ENCODE measurements at regions not wholly inside any gene's neighbourhood (a gene's known extent, or its start where the extent isn't known, plus 50 kb on each side); places are given as distances from the start of the nearest gene placed in this dataset.
A peak's percentile ranks its signal among the peaks of the same experiment; 100 is the strongest.

- Histone ChIP-seq H3K79me2 (ENCODE audit: control insufficient read depth, insufficient read depth, low read length) (no peaks in the 10 kb centered on the region), H3K9ac (replicated peaks; ENCODE audit: extremely low read depth, insufficient read depth, low read length) (no peak overlapping the region), H4K20me1 (replicated peaks; ENCODE audit: control insufficient read depth, extremely low read depth, insufficient read depth, low read length) (no peaks in the 10 kb centered on the region), H3K36me3 (ENCODE audit: control insufficient read depth in 2 of 2, extremely low read depth in 1 of 2, insufficient read depth in 2 of 2, low read length in 2 of 2) (no peaks in the 10 kb centered on the region), H3K9me3 (replicated peaks; ENCODE audit: control insufficient read depth, insufficient read depth, low read length) (no peaks in the 10 kb centered on the region), H2AFZ (ENCODE audit: low read depth, low read length) (no peak overlapping the region), H3K4me1 (ENCODE audit: control insufficient read depth, extremely low read depth, insufficient read depth, low read length) (peaks cover 6% of the 10 kb centered on the region), H3K9me1 (replicated peaks; ENCODE audit: control insufficient read depth, extremely low read depth, insufficient read depth, low read length) (no peaks in the 10 kb centered on the region), H3K4me3 (replicated peaks in 1 of 3; ENCODE audit: insufficient read depth in 1 of 3, low read depth in 1 of 3, low read length in 3 of 3) (no peak overlapping the region), H3K4me2 (ENCODE audit: insufficient read depth, low read length) (peak overlapping the region; percentile 42), H3K27me3 (ENCODE audit: control insufficient read depth in 2 of 2, insufficient read depth in 2 of 2, low read length in 2 of 2) (no peaks in the 10 kb centered on the region), H3K27ac (ENCODE audit: insufficient read depth, low read depth, low read length) (no peak overlapping the region)
- POLR2A ChIA-PET: no interaction called here
- FAIRE-seq (no peak), DNase-seq (ENCODE audit: low read depth, low spot score) (peak; percentile 36)
- no peak for TF ChIP-seq POLR2AphosphoS5 (IDR thresholded peaks at IDR 0.05; ENCODE audit: insufficient read depth, low read depth, low read length)
- TF ChIP-seq MYC (IDR thresholded peaks at IDR 0.05; ENCODE audit: low read depth, low read length): no peak
- TF ChIP-seq POLR2A (IDR thresholded peaks at IDR 0.05; ENCODE audit: low read depth, low read length): no peak
- TF ChIP-seq JUN (IDR thresholded peaks at IDR 0.05; ENCODE audit: borderline replicate concordance, insufficient read depth, insufficient read length, low read depth): no peak
- dilution Hi-C loops (cut with MboI; ENCODE audit: extremely low pct_ligation_motif_present, low sequenced_read_pairs) (no loop called here), intact Hi-C loops (cut with micrococcal nuclease) (no loop called here)
- BruUV-seq (replicated peaks): no TSS peak
- CTCF ChIA-PET: interaction anchor here (1.1 to 2.4 kb wide), 2 partner anchors 12 to 15 kb away, joined by 3 to 8 read pairs; no protein-coding TSS in a partner anchor
Measured at GRCh38 chr5:93967923-93968322, 226.5 kb upstream of the POU5F2 start.

GRCh38 chr5:93964421-93964820, 223.0 kb upstream of the POU5F2 start:
- no peaks in the 10 kb centered on the region for H3K9me1 ChIP-seq (replicated peaks; ENCODE audit: control insufficient read depth, extremely low read depth, insufficient read depth, low read length)
- DNase-seq (ENCODE audit: low read depth, low spot score) (no peak), FAIRE-seq (no peak)
- CTCF ChIA-PET: no interaction called here
- no peak overlapping the region for H3K4me2 ChIP-seq (ENCODE audit: insufficient read depth, low read length)
- H3K27ac ChIP-seq (ENCODE audit: insufficient read depth, low read depth, low read length): no peak overlapping the region
- peaks cover 6% of the 10 kb centered on the region for H3K4me1 ChIP-seq (ENCODE audit: control insufficient read depth, extremely low read depth, insufficient read depth, low read length)
- intact Hi-C loops (cut with micrococcal nuclease): no loop called here
- no peaks in the 10 kb centered on the region for H4K20me1 ChIP-seq (replicated peaks; ENCODE audit: control insufficient read depth, extremely low read depth, insufficient read depth, low read length)
- no peak overlapping the region for H3K4me3 ChIP-seq (replicated peaks in 1 of 3; ENCODE audit: insufficient read depth in 1 of 3, low read depth in 1 of 3, low read length in 3 of 3)
- dilution Hi-C loops (cut with MboI; ENCODE audit: extremely low pct_ligation_motif_present, low sequenced_read_pairs): no loop called here
- POLR2A ChIA-PET: no interaction called here
- TF ChIP-seq, protein P1, sequence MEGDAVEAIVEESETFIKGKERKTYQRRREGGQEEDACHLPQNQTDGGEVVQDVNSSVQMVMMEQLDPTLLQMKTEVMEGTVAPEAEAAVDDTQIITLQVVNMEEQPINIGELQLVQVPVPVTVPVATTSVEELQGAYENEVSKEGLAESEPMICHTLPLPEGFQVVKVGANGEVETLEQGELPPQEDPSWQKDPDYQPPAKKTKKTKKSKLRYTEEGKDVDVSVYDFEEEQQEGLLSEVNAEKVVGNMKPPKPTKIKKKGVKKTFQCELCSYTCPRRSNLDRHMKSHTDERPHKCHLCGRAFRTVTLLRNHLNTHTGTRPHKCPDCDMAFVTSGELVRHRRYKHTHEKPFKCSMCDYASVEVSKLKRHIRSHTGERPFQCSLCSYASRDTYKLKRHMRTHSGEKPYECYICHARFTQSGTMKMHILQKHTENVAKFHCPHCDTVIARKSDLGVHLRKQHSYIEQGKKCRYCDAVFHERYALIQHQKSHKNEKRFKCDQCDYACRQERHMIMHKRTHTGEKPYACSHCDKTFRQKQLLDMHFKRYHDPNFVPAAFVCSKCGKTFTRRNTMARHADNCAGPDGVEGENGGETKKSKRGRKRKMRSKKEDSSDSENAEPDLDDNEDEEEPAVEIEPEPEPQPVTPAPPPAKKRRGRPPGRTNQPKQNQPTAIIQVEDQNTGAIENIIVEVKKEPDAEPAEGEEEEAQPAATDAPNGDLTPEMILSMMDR (IDR thresholded peaks at IDR 0.05; ENCODE audit: extremely low read depth in 1 of 2, insufficient read depth in 1 of 2, low read depth in 1 of 2, low read length in 2 of 2): no peak
- TF ChIP-seq GATA2 (IDR thresholded peaks at IDR 0.05; ENCODE audit: insufficient read depth, insufficient read length, low read depth, low read length) (no peak), MYC (IDR thresholded peaks at IDR 0.05; ENCODE audit: low read depth, low read length) (no peak), POLR2AphosphoS5 (IDR thresholded peaks at IDR 0.05; ENCODE audit: insufficient read depth, low read depth, low read length) (no peak), POLR2A (IDR thresholded peaks at IDR 0.05; ENCODE audit: low read depth, low read length) (no peak), EZH2 (IDR thresholded peaks at IDR 0.05; ENCODE audit: borderline replicate concordance, low read depth, low read length, severe bottlenecking) (no peak), FOS (IDR thresholded peaks at IDR 0.05; ENCODE audit: borderline replicate concordance, insufficient read depth, low read length) (no peak), JUN (IDR thresholded peaks at IDR 0.05; ENCODE audit: borderline replicate concordance, insufficient read depth, insufficient read length, low read depth) (no peak)
- TF ChIP-seq, protein P2, sequence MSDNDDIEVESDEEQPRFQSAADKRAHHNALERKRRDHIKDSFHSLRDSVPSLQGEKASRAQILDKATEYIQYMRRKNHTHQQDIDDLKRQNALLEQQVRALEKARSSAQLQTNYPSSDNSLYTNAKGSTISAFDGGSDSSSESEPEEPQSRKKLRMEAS (IDR thresholded peaks at IDR 0.05; ENCODE audit: insufficient read depth, insufficient read length): no peak
- H3K79me2 ChIP-seq (ENCODE audit: control insufficient read depth, insufficient read depth, low read length): no peaks in the 10 kb centered on the region
- no peaks in the 10 kb centered on the region for H3K9me3 ChIP-seq (replicated peaks; ENCODE audit: control insufficient read depth, insufficient read depth, low read length)
- H3K27me3 ChIP-seq (ENCODE audit: control insufficient read depth in 2 of 2, insufficient read depth in 2 of 2, low read length in 2 of 2): no peaks in the 10 kb centered on the region
- no peaks in the 10 kb centered on the region for H3K36me3 ChIP-seq (ENCODE audit: control insufficient read depth in 2 of 2, extremely low read depth in 1 of 2, insufficient read depth in 2 of 2, low read length in 2 of 2)
- no TSS peak for BruUV-seq (replicated peaks)
- H2AFZ ChIP-seq (ENCODE audit: low read depth, low read length): no peak overlapping the region
- no peak overlapping the region for H3K9ac ChIP-seq (replicated peaks; ENCODE audit: extremely low read depth, insufficient read depth, low read length)

Measured in endothelial cell of umbilical vein (primary cell).